ENCODE measurements at regions not wholly inside any gene's neighbourhood (a gene's known extent, or its start where the extent isn't known, plus 50 kb on each side); places are given as distances from the start of the nearest gene placed in this dataset.
"Not testable (repeated sequence)": the region's sequence is repeated elsewhere in the genome, so short reads cannot be mapped to it uniquely, and the experiment has no call there.

DNA sequence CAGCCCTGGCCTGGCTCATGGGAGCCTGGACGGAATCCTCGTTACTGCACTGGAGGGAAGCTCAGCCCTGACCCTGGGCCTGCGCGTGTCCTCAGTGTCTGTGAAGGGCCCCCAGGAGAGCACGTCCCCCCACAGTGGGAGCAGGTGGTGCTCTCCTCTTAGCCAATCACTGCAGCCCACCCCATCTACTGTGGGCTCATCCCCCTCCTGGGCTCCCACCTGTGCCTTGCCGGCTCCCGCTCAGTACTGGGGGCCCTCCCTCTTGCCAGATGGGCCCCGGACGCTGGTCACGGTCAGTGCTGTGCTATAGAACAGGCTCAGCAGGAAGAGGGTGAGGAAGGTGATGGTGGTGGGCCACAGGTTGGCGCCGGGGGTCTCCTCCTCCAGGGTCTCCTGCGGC, 57.5 kb downstream of the TMEM121 start:
- TF ChIP-seq, protein P1, sequence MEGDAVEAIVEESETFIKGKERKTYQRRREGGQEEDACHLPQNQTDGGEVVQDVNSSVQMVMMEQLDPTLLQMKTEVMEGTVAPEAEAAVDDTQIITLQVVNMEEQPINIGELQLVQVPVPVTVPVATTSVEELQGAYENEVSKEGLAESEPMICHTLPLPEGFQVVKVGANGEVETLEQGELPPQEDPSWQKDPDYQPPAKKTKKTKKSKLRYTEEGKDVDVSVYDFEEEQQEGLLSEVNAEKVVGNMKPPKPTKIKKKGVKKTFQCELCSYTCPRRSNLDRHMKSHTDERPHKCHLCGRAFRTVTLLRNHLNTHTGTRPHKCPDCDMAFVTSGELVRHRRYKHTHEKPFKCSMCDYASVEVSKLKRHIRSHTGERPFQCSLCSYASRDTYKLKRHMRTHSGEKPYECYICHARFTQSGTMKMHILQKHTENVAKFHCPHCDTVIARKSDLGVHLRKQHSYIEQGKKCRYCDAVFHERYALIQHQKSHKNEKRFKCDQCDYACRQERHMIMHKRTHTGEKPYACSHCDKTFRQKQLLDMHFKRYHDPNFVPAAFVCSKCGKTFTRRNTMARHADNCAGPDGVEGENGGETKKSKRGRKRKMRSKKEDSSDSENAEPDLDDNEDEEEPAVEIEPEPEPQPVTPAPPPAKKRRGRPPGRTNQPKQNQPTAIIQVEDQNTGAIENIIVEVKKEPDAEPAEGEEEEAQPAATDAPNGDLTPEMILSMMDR (IDR thresholded peaks at IDR 0.05; ENCODE audit: extremely low read depth in 1 of 2, insufficient read depth in 1 of 2, low read depth in 1 of 2, low read length in 2 of 2), result not testable (repeated sequence)
- not testable (repeated sequence) for TF ChIP-seq POLR2A (IDR thresholded peaks at IDR 0.05; ENCODE audit: low read depth, low read length); POLR2AphosphoS5 (IDR thresholded peaks at IDR 0.05; ENCODE audit: insufficient read depth, low read depth, low read length); EZH2 (IDR thresholded peaks at IDR 0.05; ENCODE audit: borderline replicate concordance, low read depth, low read length, severe bottlenecking); MYC (IDR thresholded peaks at IDR 0.05; ENCODE audit: low read depth, low read length); FOS (IDR thresholded peaks at IDR 0.05; ENCODE audit: borderline replicate concordance, insufficient read depth, low read length); JUN (IDR thresholded peaks at IDR 0.05; ENCODE audit: borderline replicate concordance, insufficient read depth, insufficient read length, low read depth)
- TF ChIP-seq, protein P2, sequence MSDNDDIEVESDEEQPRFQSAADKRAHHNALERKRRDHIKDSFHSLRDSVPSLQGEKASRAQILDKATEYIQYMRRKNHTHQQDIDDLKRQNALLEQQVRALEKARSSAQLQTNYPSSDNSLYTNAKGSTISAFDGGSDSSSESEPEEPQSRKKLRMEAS (IDR thresholded peaks at IDR 0.05; ENCODE audit: insufficient read depth, insufficient read length), result not testable (repeated sequence)

Measured in endothelial cell of umbilical vein (primary cell).